HG02798 (cell line): ENCODE measurements at regions not wholly inside any gene's neighbourhood (a gene's known extent, or its start where the extent isn't known, plus 50 kb on each side); places are given as distances from the start of the nearest gene placed in this dataset.
A peak's percentile ranks its signal among the peaks of the same experiment; 100 is the strongest.
"Not testable (repeated sequence)": the region's sequence is repeated elsewhere in the genome, so short reads cannot be mapped to it uniquely, and the experiment has no call there.

Experiments
- ATAC-seq: cut with Tn5 transposase; IDR thresholded peaks from one replicate; pipeline ENCODE4 v1.9.1; 2021; ENCODE audit warnings: mild to moderate bottlenecking; ENCODE audit not compliant: unreplicated experiment, poor library complexity

DNA sequence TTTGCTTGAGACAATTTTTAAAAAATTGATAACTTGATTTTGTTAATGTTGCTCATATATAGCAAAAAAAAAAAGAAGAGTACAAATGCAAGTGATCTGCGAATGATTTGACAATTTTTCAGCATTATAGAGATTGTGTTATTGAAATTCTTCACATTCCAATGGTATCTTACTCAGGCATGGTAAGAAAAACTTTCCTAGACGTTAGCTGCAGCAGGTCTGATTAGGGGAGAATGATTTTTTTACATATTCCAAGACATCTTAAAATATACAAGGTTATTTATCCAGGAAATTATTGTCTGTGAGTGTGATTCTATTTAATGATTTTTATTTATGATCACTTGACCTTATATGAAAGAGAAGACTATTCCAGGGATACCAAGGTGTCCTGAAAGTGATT lies 361.9 kb downstream of the MAT2B start:
- ATAC-seq = no peak

- no peak for ATAC-seq
Observed at GRCh38 chr5:163867738-163868137, 362.3 kb downstream of the MAT2B start.

GRCh38 chr5:163869581-163869980 lies 364.2 kb downstream of the MAT2B start:
- no peak for ATAC-seq

- ATAC-seq = no peak
Observed at GRCh38 chr5:163870441-163870840, 365.0 kb downstream of the MAT2B start.

DNA sequence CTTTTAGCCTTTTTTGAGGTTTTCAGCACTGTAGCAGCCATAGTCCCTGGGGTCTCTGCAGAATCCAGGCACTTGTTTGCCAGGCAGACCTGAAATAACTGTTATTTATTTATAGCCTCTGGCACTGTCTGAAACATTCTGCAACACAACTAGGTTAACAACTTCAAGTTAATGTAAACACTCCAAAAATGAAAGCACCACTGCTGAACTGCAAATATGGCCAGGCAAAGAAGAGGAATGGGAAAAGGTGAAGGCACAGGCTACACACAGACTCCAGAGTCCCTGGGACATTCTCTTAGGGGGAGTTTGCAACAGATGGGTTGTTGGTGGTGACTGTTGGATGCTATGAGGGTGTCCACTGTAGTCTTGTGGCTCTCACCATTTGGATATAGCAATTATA lies 369.0 kb downstream of the MAT2B start:
- ATAC-seq = no peak

DNA sequence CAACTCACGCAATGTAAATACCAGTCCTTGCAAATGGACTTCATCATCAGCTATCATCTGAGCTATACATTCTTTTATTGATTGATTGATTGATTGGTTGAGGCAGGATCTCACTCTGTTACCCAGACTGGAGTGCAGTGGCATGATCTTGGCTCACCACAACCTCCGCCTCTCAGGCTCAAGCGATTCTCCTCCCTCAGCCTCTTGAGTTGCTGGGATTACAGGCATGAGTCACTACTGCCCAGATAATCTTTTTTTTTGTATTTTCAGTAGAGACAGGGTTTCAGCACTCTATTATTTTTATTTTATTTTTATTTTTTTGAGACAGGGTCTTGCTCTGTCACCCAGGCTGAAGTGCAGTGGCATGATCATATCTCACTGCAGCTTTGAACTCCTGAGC lies 369.5 kb downstream of the MAT2B start:
- ATAC-seq = not testable (repeated sequence)

- ATAC-seq = no peak
Observed at GRCh38 chr5:163877865-163878264, 372.4 kb downstream of the MAT2B start.

- no peak for ATAC-seq
Observed at GRCh38 chr5:163878490-163878889, 373.1 kb downstream of the MAT2B start.

DNA sequence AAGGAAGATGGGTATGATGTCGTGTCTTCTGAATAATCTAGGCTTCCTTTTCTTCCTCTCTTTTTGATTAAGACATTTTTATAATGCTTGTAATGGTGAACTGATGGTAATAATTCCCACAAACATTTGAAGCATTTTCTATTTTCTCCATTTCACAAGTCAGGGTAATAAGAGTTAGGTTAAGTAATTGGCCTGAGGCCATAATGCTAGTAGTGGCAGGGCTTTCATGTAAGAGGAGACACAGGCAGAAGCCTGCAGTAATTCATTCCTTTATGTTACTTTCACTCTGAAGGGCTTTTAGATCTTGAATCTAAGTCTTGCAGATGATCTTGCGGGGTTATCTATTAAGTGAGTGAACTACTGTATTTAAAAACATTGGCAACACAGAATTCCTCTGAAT lies 374.9 kb downstream of the MAT2B start:
- ATAC-seq = no peak

- no peak for ATAC-seq
Observed at GRCh38 chr5:163885117-163885516, 379.7 kb downstream of the MAT2B start.

DNA sequence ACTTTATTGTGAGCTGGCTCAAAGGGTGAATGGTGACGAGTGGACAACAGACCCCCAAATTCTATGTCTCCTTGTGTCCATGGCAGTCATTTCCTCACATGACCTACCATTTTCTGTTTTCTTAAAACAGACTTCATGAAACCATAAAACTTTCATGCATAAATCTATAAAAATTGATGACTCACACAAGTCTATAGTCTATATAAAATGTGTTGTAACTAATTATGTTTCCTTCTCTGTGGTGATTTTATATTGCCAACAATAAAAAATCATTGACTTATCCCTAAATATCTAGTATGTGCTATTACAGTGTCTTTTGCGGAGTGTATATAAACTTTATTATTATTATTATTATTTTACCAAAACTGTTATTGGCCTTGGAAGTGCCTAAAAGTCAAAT lies 382.4 kb downstream of the MAT2B start:
- ATAC-seq = no peak

GRCh38 chr5:163888366-163888765 lies 382.9 kb downstream of the MAT2B start:
- ATAC-seq = no peak

GRCh38 chr5:163889369-163889768 lies 383.9 kb downstream of the MAT2B start:
- no peak for ATAC-seq

DNA sequence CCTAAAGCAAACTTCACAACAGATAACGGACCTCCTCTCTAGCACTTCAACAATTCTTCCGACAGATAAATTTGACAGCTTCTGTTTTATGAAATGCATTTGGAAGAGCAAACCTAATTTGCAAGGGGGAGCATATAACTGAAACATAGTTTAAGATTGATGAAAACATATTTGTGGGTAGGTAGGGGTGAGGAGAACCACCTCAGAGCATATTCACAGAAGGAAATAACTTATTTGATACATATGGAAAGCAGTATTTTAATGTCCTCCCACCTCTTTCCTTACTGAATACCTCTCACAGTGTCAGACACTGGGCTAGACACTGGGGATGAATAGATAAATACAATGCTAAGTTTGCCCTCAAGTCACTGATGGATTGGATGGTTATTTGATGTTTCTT lies 384.8 kb downstream of the MAT2B start:
- no peak for ATAC-seq

DNA sequence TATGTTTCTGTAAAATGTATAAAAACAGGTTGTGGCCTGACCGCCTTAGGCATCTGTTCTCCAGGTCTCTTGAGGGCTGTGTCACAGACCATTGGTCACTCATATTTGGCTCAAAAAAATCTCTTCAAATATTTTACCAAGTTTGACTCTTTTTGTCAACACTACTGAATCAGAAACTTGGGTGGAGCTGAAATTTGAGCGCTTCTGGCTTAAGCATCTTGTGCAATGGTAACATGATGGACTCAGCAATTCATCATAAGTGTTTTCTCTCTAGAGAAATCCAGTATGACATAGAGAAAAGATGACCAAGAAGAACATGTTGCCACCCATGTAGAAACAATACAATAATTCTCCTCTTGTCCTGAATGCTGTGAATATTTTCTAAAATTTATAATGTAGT lies 387.9 kb downstream of the MAT2B start:
- ATAC-seq = no peak

DNA sequence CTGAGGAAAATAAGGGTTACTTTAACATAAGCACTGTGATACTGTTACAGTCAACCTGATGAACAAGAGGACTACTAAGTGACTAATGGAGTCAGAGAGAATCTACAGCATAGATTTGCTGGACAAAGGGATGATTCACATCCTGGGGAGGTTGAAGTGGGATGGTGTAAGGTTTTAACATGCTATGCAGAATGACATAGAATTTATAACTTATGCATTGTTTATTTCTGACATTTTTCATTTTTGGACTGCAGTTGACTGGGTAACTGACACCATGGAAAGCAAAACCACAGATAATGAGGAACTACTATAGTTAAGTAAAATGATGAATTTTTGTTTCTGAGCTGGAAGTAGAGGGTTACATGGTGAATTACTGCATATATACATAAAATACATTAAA lies 389.2 kb downstream of the MAT2B start:
- no peak for ATAC-seq

GRCh38 chr5:163898873-163899272 lies 393.5 kb downstream of the MAT2B start:
- no peak for ATAC-seq

DNA sequence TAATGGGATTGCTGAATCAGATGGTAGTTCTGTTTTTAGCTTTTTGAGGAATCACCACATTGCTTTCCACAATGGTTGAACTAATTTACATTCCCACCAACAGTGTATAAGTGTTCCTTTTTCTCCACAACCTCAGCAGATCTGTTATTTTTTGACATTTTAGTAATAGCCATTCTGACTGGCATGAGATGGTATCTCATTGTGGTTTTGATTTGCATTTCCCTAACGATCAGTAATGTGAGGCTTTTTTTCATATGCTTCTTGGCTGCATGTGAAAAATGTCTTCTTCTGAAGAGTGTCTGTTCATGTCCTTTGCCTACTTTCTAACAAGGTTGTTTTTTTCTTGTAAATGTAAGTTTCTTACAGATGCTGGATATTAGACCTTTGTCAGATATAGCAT lies 402.4 kb downstream of the MAT2B start:
- peak; percentile 44 for ATAC-seq

- ATAC-seq = no peak
Observed at GRCh38 chr5:163908253-163908652, 402.8 kb downstream of the MAT2B start.

DNA sequence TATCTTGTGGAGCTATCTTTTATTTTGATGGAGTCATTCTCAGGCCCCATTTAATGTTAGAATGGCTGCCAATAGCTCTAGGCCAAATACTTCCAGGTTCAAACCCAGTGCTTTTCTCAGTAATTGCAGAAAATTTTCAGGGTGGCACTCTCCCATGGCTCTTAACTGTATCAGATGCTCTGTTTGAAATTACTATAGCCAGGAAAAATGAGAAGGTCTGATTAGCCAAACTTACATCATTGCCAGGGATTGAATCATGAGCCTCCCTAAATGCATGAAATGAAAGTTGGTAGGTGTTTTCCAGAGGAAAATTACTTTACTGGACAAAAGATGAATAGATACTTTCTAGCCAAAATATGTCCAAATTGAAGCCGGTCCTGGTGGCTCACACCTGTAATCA lies 404.8 kb downstream of the MAT2B start:
- no peak for ATAC-seq

DNA sequence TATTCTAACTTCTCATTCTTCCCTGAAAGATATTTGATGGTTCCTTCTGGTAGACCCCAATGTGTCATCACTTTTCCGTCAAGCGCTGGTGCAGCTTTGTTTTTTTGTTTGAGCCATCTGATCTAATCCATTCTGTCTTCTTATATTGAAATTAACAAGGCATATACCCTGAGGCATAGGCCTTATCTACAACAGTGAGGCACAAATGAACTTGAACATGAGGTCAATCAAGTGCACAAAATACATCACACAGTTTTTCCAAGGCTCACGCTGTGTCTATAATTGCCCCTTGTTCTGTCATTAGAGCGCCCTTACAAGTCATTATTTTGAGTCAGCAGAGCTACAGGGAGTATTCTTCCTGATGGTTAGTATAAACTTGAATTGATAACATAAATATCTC lies 406.6 kb downstream of the MAT2B start:
- ATAC-seq = no peak

DNA sequence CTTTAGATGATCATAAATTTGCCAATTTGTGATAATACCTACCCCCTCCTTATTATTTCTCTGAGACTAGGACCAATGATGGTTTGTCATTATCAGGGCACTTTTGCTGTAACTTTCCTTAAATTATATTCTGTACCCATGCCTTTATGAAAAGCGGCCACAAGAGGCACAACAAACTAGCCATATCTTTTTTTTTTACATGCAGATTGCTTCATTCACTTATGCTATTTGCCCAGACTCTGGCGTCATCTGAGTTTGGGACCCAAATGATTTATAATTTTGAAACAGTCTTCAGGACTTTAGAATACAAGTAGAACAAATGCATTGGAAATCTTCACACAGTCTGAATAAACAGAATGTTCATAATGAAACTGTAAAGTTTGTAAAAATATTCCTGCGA lies 408.1 kb downstream of the MAT2B start:
- ATAC-seq = no peak

- ATAC-seq = no peak
Observed at GRCh38 chr5:163914910-163915309, 409.5 kb downstream of the MAT2B start.
